ENCODE measurements at regions not wholly inside any gene's neighbourhood (a gene's known extent, or its start where the extent isn't known, plus 50 kb on each side); places are given as distances from the start of the nearest gene placed in this dataset.
"Not testable (repeated sequence)": the region's sequence is repeated elsewhere in the genome, so short reads cannot be mapped to it uniquely, and the experiment has no call there.

GRCh38 chr2:91773810-91774209, 3082.3 kb downstream of the RPIA start:
- H3K4me3 ChIP-seq (replicated peaks in 1 of 4; ENCODE audit: control extremely low read depth in 1 of 4, insufficient read depth in 1 of 4, low read depth in 3 of 4, low read length in 4 of 4); H3K9me3 ChIP-seq (ENCODE audit: control insufficient read depth, insufficient read depth, low read depth, low read length); H3K27me3 ChIP-seq (ENCODE audit: control insufficient read depth, insufficient read depth, low read length); H3K9ac ChIP-seq (ENCODE audit: insufficient read depth, low read length); H4K20me1 ChIP-seq (ENCODE audit: control insufficient read depth, extremely low read depth, insufficient read depth, low read length); H3K4me1 ChIP-seq (ENCODE audit: control insufficient read depth, extremely low read depth, insufficient read depth, low read length); H3K79me2 ChIP-seq (ENCODE audit: control insufficient read depth, insufficient read depth, low read length); H2AFZ ChIP-seq (ENCODE audit: low read length); H3K36me3 ChIP-seq (ENCODE audit: control insufficient read depth, insufficient read depth, low read length); H3K4me2 ChIP-seq (ENCODE audit: extremely low read depth, insufficient read depth, low read length); H3K27ac ChIP-seq (ENCODE audit: insufficient read depth, low read length): not testable (repeated sequence)
- peak in 1 of 2 donors; percentile 1 for DNase-seq (ENCODE audit: low read depth in 2 of 2)

- DNase-seq (ENCODE audit: low read depth in 2 of 2); H4K20me1 ChIP-seq (ENCODE audit: control insufficient read depth, extremely low read depth, insufficient read depth, low read length); H3K36me3 ChIP-seq (ENCODE audit: control insufficient read depth, insufficient read depth, low read length); H2AFZ ChIP-seq (ENCODE audit: low read length); H3K79me2 ChIP-seq (ENCODE audit: control insufficient read depth, insufficient read depth, low read length); H3K9me3 ChIP-seq (ENCODE audit: control insufficient read depth, insufficient read depth, low read depth, low read length); H3K27me3 ChIP-seq (ENCODE audit: control insufficient read depth, insufficient read depth, low read length); H3K4me2 ChIP-seq (ENCODE audit: extremely low read depth, insufficient read depth, low read length); H3K4me1 ChIP-seq (ENCODE audit: control insufficient read depth, extremely low read depth, insufficient read depth, low read length); H3K27ac ChIP-seq (ENCODE audit: insufficient read depth, low read length); H3K4me3 ChIP-seq (replicated peaks in 1 of 4; ENCODE audit: control extremely low read depth in 1 of 4, insufficient read depth in 1 of 4, low read depth in 3 of 4, low read length in 4 of 4); H3K9ac ChIP-seq (ENCODE audit: insufficient read depth, low read length): not testable (repeated sequence)
Observed at GRCh38 chr2:91775193-91775592, 3083.7 kb downstream of the RPIA start.

DNA sequence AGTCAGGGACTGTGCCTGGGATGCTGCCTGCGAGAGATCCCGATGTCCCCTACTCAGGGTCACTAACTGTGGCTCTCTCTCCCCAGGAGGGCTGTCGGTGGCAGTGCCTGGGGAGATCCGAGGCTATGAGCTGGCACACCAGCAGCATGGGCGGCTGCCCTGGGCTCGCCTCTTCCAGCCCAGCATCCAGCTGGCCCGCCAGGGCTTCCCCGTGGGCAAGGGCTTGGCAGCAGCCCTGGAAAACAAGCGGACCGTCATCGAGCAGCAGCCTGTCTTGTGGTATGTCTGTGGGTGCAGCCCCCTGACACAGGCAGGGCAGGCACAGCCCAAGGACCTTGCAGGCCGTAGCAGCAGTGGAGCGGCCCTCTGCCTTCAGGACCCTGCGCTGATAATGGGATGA, 3088.9 kb downstream of the RPIA start:
- not testable (repeated sequence) for H4K20me1 ChIP-seq (ENCODE audit: control insufficient read depth, extremely low read depth, insufficient read depth, low read length); H3K9ac ChIP-seq (ENCODE audit: insufficient read depth, low read length); H3K9me3 ChIP-seq (ENCODE audit: control insufficient read depth, insufficient read depth, low read depth, low read length); H2AFZ ChIP-seq (ENCODE audit: low read length); H3K4me3 ChIP-seq (replicated peaks in 1 of 4; ENCODE audit: control extremely low read depth in 1 of 4, insufficient read depth in 1 of 4, low read depth in 3 of 4, low read length in 4 of 4); H3K27ac ChIP-seq (ENCODE audit: insufficient read depth, low read length); DNase-seq (ENCODE audit: low read depth in 2 of 2); H3K4me2 ChIP-seq (ENCODE audit: extremely low read depth, insufficient read depth, low read length); H3K4me1 ChIP-seq (ENCODE audit: control insufficient read depth, extremely low read depth, insufficient read depth, low read length); H3K36me3 ChIP-seq (ENCODE audit: control insufficient read depth, insufficient read depth, low read length); H3K79me2 ChIP-seq (ENCODE audit: control insufficient read depth, insufficient read depth, low read length); H3K27me3 ChIP-seq (ENCODE audit: control insufficient read depth, insufficient read depth, low read length)

DNA sequence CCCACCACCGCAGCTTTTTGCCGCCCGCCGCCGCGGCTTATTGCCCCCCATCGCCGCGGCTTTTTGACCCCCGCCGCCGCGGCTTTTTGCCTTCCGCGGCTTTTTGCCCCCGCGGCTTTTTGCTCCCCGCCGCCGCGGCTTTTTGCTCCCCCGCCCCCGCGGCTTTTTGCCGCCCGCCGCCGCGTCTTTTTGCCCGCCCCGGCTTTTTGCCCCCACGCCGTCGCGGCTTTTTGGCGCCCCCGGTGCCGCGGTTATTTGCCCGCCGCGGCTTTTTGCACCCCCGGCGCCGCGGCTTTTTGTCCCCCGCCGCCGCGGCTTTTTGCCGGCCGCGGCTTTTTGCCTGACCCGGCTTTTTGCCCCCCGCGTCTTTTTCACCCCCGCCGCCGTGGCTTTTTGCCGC, 3061.8 kb upstream of the TEKT4 start:
- not testable (repeated sequence) for H3K9ac ChIP-seq (ENCODE audit: insufficient read depth, low read length); H2AFZ ChIP-seq (ENCODE audit: low read length); H3K36me3 ChIP-seq (ENCODE audit: control insufficient read depth, insufficient read depth, low read length); H3K27me3 ChIP-seq (ENCODE audit: control insufficient read depth, insufficient read depth, low read length); H3K4me2 ChIP-seq (ENCODE audit: extremely low read depth, insufficient read depth, low read length); H3K27ac ChIP-seq (ENCODE audit: insufficient read depth, low read length); H3K4me1 ChIP-seq (ENCODE audit: control insufficient read depth, extremely low read depth, insufficient read depth, low read length); H4K20me1 ChIP-seq (ENCODE audit: control insufficient read depth, extremely low read depth, insufficient read depth, low read length); DNase-seq (ENCODE audit: low read depth in 2 of 2); H3K79me2 ChIP-seq (ENCODE audit: control insufficient read depth, insufficient read depth, low read length); H3K9me3 ChIP-seq (ENCODE audit: control insufficient read depth, insufficient read depth, low read depth, low read length)
- peak overlapping the region in 1 of 4 experiments; percentile 25 for H3K4me3 ChIP-seq (replicated peaks in 1 of 4; ENCODE audit: control extremely low read depth in 1 of 4, insufficient read depth in 1 of 4, low read depth in 3 of 4, low read length in 4 of 4)

DNA sequence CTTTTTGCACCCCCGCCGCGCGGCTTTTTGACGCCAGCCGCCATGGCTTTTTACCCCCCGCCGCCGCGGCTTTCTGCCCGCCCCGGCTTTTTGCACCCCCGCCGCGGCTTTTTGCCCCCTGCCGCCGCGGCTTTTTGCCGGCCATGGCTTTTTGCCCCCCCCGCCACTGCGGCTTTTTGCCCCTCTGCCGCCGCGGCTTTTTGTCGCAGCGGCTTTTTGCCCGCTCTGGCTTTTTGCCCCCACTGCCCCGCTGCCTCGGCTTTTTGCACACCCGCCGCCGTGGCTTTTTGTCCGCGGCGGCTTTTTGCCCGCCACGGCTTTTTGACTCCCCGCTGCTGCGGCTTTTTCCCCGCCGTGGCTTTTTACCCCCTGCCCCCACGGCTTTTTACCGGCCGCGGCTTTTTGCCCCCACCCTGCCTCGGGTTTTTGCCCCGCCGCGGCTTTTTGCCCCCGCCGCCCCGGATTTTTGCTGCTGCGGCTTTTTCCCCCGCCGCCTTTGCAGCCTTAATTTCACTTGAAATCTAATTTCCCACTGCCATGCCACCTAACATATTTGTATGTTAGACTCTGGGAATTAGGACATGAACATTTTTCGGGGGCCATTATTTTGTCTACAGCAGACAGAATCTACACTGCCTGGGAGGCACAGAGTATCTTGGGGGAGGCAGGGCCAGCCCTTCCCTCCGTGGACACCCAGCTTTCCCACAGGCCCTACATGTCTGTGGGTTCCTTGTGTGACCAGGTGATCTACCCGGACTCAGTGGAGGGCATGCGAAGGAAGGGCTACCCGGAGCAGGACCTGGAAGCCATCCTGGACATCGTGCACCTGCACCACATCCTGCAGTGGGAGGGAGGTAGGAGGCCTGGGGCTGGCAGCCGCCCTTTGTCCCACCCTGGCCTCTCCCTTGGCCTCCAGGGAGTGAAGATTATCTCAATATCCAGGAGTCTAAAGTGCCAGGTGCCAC, 3031.0 kb upstream of the TEKT4 start:
- no peak for DNase-seq (ENCODE audit: low read depth in 2 of 2)
- Histone ChIP-seq H3K27ac (ENCODE audit: insufficient read depth, low read length) (no peak overlapping the region), H3K36me3 (ENCODE audit: control insufficient read depth, insufficient read depth, low read length) (no peaks in the 10 kb centered on the region), H4K20me1 (ENCODE audit: control insufficient read depth, extremely low read depth, insufficient read depth, low read length) (no peaks in the 10 kb centered on the region), H3K79me2 (ENCODE audit: control insufficient read depth, insufficient read depth, low read length) (no peaks in the 10 kb centered on the region), H3K27me3 (ENCODE audit: control insufficient read depth, insufficient read depth, low read length) (no peaks in the 10 kb centered on the region), H3K4me3 (replicated peaks in 1 of 4; ENCODE audit: control extremely low read depth in 1 of 4, insufficient read depth in 1 of 4, low read depth in 3 of 4, low read length in 4 of 4) (no peak overlapping the region), H2AFZ (ENCODE audit: low read length) (no peak overlapping the region), H3K4me2 (ENCODE audit: extremely low read depth, insufficient read depth, low read length) (no peak overlapping the region), H3K9ac (ENCODE audit: insufficient read depth, low read length) (no peak overlapping the region), H3K4me1 (ENCODE audit: control insufficient read depth, extremely low read depth, insufficient read depth, low read length) (no peaks in the 10 kb centered on the region), H3K9me3 (ENCODE audit: control insufficient read depth, insufficient read depth, low read depth, low read length) (no peaks in the 10 kb centered on the region)
- peak; percentile 75 for TF ChIP-seq EZH2 (IDR thresholded peaks at IDR 0.05; ENCODE audit: low read length, missing control alignments)
- TF ChIP-seq, protein P1, sequence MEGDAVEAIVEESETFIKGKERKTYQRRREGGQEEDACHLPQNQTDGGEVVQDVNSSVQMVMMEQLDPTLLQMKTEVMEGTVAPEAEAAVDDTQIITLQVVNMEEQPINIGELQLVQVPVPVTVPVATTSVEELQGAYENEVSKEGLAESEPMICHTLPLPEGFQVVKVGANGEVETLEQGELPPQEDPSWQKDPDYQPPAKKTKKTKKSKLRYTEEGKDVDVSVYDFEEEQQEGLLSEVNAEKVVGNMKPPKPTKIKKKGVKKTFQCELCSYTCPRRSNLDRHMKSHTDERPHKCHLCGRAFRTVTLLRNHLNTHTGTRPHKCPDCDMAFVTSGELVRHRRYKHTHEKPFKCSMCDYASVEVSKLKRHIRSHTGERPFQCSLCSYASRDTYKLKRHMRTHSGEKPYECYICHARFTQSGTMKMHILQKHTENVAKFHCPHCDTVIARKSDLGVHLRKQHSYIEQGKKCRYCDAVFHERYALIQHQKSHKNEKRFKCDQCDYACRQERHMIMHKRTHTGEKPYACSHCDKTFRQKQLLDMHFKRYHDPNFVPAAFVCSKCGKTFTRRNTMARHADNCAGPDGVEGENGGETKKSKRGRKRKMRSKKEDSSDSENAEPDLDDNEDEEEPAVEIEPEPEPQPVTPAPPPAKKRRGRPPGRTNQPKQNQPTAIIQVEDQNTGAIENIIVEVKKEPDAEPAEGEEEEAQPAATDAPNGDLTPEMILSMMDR (conservative IDR thresholded peaks at IDR 0.05 in 1 of 2, IDR thresholded peaks at IDR 0.05 in 1 of 2; ENCODE audit: low read depth in 1 of 2, low read length in 2 of 2), result no peak

DNA sequence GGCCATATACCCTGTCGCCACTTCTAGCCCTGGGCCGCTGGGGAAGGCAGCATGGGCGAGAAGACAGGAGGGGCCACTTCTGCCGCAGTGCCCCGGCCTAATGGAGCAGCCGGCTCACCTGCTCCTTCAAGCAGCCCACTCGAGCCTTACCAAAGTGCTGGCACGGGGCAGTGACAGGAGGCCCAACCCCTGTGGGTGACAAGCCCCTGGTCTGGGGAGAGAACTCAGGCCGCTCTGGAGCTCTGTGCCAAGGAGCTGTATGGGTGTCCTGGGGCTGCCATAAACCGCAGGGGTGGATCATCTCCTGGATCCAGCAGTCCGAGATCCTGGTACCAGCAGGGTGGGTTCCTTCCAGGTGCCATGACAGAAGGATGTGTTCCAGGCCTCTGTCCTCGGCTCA, 3029.0 kb upstream of the TEKT4 start:
- H3K4me2 ChIP-seq (ENCODE audit: extremely low read depth, insufficient read depth, low read length); H3K27ac ChIP-seq (ENCODE audit: insufficient read depth, low read length); DNase-seq (ENCODE audit: low read depth in 2 of 2); H3K9ac ChIP-seq (ENCODE audit: insufficient read depth, low read length); H4K20me1 ChIP-seq (ENCODE audit: control insufficient read depth, extremely low read depth, insufficient read depth, low read length); H3K36me3 ChIP-seq (ENCODE audit: control insufficient read depth, insufficient read depth, low read length); H3K27me3 ChIP-seq (ENCODE audit: control insufficient read depth, insufficient read depth, low read length); H3K9me3 ChIP-seq (ENCODE audit: control insufficient read depth, insufficient read depth, low read depth, low read length); H3K79me2 ChIP-seq (ENCODE audit: control insufficient read depth, insufficient read depth, low read length); H2AFZ ChIP-seq (ENCODE audit: low read length); H3K4me3 ChIP-seq (replicated peaks in 1 of 4; ENCODE audit: control extremely low read depth in 1 of 4, insufficient read depth in 1 of 4, low read depth in 3 of 4, low read length in 4 of 4); H3K4me1 ChIP-seq (ENCODE audit: control insufficient read depth, extremely low read depth, insufficient read depth, low read length): not testable (repeated sequence)
